ENCODE measurements at regions not wholly inside any gene's neighbourhood (a gene's known extent, or its start where the extent isn't known, plus 50 kb on each side); places are given as distances from the start of the nearest gene placed in this dataset.

- no peak for ATAC-seq
- no peaks in the 10 kb centered on the region for H3K4me1 ChIP-seq (ENCODE audit: low read depth)
- DNase-seq: no peak
- intact Hi-C loops (cut with DNase I, micrococcal nuclease): no loop called here
- no peaks in the 10 kb centered on the region for H3K36me3 ChIP-seq (ENCODE audit: low read depth)
- H3K4me3 ChIP-seq: no peak overlapping the region
- no peaks in the 10 kb centered on the region for H3K9me3 ChIP-seq
- no peak for TF ChIP-seq CTCF (IDR thresholded peaks at IDR 0.05)
Measured at GRCh38 chr3:176399193-176399592, 798.1 kb downstream of the TBL1XR1 start.

- no peak for TF ChIP-seq CTCF (IDR thresholded peaks at IDR 0.05)
- Histone ChIP-seq H3K36me3 (ENCODE audit: low read depth) (no peaks in the 10 kb centered on the region), H3K4me1 (ENCODE audit: low read depth) (no peaks in the 10 kb centered on the region), H3K9me3 (no peaks in the 10 kb centered on the region), H3K4me3 (no peak overlapping the region)
- ATAC-seq (no peak), DNase-seq (no peak)
- intact Hi-C loops (cut with DNase I, micrococcal nuclease): no loop called here
Measured at GRCh38 chr3:176395240-176395639, 802.0 kb downstream of the TBL1XR1 start.

GRCh38 chr3:176378789-176379188 lies 818.5 kb downstream of the TBL1XR1 start:
- no peaks in the 10 kb centered on the region for H3K4me1 ChIP-seq (ENCODE audit: low read depth)
- no peak for ATAC-seq
- H3K9me3 ChIP-seq: no peaks in the 10 kb centered on the region
- intact Hi-C loops (cut with DNase I, micrococcal nuclease): no loop called here
- TF ChIP-seq CTCF (IDR thresholded peaks at IDR 0.05): no peak
- H3K4me3 ChIP-seq: no peak overlapping the region
- no peaks in the 10 kb centered on the region for H3K36me3 ChIP-seq (ENCODE audit: low read depth)
- no peak for DNase-seq

- no peak for DNase-seq
- no peak for TF ChIP-seq CTCF (IDR thresholded peaks at IDR 0.05)
- Histone ChIP-seq H3K4me3 (no peak overlapping the region), H3K36me3 (ENCODE audit: low read depth) (no peaks in the 10 kb centered on the region), H3K9me3 (no peaks in the 10 kb centered on the region), H3K4me1 (ENCODE audit: low read depth) (no peaks in the 10 kb centered on the region)
- intact Hi-C loops (cut with DNase I, micrococcal nuclease): no loop called here
- ATAC-seq: no peak
Measured at GRCh38 chr3:176376531-176376930, 820.8 kb downstream of the TBL1XR1 start.

- H3K4me1 ChIP-seq (ENCODE audit: low read depth): no peaks in the 10 kb centered on the region
- no peak for TF ChIP-seq CTCF (IDR thresholded peaks at IDR 0.05)
- intact Hi-C loops (cut with DNase I, micrococcal nuclease): no loop called here
- ATAC-seq: no peak
- DNase-seq: no peak
- no peaks in the 10 kb centered on the region for H3K36me3 ChIP-seq (ENCODE audit: low read depth)
- no peaks in the 10 kb centered on the region for H3K9me3 ChIP-seq
- no peak overlapping the region for H3K4me3 ChIP-seq
Measured at GRCh38 chr3:176375519-176375918, 821.8 kb downstream of the TBL1XR1 start.

- Histone ChIP-seq H3K4me3 (no peak overlapping the region), H3K9me3 (no peaks in the 10 kb centered on the region), H3K36me3 (ENCODE audit: low read depth) (no peaks in the 10 kb centered on the region), H3K4me1 (ENCODE audit: low read depth) (no peaks in the 10 kb centered on the region)
- no peak for ATAC-seq
- peak in 1 of 3 donors; percentile 39 for DNase-seq
- intact Hi-C loops (cut with DNase I, micrococcal nuclease): no loop called here
- TF ChIP-seq CTCF (IDR thresholded peaks at IDR 0.05): no peak
Measured at GRCh38 chr3:176362191-176362731, 835.0 kb downstream of the TBL1XR1 start.

All from mucosa of descending colon (tissue), 3 donors.